ENCODE measurements at regions not wholly inside any gene's neighbourhood (a gene's known extent, or its start where the extent isn't known, plus 50 kb on each side); places are given as distances from the start of the nearest gene placed in this dataset.
"Not testable (repeated sequence)": the region's sequence is repeated elsewhere in the genome, so short reads cannot be mapped to it uniquely, and the experiment has no call there.

DNA sequence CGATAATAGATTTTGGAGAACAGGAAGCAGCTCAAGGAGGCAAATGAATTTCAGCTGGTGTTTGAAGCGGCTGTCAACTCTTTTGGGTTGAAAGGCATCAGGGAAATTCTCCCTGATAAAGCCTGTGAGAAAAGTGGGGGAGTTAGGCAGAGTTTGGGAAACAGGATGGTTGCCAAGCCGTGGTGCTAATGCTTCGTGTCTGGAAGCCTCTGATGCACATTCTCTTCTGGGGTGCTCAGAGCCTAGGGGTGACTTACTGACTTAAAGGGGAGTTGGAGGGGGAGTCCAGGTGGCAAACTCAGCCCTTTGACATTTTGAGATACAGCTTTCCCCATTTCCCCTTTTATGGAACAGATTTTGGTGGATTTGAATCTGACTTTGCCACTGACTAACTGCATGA, 202.5 kb upstream of the CLINT1 start:
- no peak for DNase-seq (ENCODE audit: low read depth)

DNA sequence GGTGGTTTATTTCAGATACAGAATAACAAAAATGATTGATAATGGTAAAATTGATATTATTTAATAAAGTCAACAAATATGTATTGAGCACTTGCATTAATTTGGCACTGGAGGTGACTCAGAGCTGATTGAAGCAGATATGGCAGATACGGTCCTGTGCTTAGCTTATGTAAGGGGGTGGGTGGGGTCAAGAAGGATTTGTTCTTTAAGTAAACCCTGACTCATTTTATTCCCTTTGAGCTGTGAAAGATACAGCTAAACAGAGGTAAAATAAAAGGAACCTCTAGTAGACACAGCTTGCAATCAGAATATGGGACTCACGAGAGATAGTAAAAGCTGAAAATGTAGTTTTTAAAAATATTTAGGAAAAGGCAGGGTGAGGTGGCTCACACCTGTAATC, 201.3 kb upstream of the CLINT1 start:
- DNase-seq (ENCODE audit: low read depth) = no peak

DNA sequence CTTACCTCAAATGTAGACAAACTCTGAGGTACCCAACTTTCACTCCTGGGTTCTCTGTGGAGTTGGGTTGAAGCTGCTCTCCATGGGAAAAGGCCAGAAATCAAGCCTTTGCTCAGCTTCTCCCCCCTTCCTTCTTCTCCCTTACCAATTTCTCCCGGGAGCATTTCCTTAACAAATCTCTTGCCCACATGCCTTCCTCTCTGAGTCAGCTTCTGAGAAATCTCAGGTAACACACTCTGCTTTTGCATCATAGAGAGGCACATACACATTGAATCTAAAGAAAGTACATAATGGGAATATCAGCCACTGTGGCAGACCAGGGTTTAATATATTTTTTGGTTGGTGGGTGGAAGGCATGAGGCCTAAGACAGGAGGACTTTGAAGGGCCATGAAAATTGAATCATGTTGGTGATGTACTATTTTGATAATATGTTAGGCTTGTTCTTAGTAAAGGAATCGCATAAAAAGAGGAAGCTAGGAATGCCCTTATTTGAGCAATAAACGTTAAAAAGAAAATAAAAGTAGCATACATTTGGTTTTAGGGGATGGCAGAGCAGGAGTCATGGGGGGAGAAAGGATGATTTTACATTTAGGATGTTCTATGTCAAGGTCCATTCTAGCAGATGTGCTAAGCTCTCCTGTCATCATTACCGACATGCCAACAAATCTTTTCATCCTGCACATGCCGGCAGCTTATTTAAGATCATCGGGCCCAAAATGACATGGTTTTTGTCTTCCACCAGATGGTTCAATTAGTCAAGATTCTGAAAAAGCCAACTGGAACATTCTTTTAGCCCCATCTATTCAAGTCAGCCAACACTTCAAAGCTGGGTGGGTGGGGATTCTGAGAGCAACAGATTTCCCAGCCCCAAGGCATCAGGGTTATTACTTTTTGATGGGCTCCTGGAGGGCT, 199.5 kb upstream of the CLINT1 start:
- no peak for DNase-seq (ENCODE audit: low read depth)

DNA sequence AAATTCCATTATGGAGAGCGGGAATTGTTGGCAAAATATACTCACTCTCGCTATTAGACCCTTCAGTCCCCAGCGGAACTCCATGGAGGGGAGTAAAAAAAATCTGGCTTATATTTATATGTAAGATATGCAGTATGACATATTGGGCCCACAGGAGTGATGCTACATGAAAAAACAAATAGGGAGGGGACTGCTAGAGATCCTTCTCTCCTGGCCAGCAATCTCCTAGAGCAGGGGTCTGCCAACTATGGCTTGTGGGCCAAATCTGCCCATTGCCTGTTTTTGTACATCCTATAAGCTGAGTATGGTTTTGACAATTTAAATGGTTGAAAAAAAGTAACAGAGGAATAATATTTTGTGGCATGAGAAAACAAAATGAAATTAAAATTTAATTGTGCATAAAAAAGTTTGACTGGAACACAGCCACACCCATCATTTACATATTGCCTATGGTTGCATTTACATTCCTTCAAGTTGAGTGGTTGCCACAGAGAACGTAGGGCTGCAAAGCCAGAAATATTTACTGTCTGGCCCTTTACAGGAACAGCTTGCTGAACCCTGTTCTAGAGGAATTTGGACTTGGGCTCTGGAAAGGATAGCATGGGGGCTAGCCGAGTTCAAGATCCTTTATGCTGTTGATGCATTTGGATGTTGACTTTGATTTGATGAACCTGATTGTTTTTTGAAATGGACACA, 197.3 kb upstream of the CLINT1 start:
- no peak for DNase-seq (ENCODE audit: low read depth)

DNA sequence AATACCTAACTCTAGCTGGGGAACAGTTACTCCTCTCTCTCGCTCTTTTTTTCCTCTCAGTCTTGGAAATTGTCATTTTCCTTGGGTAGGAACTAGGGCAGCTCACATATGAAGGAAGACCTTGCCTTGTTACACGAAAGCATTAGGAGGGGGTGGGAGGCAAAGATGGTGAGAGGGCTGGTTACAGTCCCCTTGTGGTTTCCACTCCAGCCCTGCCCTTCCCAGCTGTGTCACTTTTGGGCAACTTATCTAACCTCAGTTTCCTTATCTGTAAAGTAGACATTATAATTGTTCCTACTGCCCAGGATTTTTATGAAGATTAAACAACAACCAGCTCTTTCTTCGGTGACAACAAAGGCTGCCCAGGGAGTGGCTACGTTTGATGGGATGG, 196.2 kb upstream of the CLINT1 start:
- DNase-seq (ENCODE audit: low read depth) = no peak

DNA sequence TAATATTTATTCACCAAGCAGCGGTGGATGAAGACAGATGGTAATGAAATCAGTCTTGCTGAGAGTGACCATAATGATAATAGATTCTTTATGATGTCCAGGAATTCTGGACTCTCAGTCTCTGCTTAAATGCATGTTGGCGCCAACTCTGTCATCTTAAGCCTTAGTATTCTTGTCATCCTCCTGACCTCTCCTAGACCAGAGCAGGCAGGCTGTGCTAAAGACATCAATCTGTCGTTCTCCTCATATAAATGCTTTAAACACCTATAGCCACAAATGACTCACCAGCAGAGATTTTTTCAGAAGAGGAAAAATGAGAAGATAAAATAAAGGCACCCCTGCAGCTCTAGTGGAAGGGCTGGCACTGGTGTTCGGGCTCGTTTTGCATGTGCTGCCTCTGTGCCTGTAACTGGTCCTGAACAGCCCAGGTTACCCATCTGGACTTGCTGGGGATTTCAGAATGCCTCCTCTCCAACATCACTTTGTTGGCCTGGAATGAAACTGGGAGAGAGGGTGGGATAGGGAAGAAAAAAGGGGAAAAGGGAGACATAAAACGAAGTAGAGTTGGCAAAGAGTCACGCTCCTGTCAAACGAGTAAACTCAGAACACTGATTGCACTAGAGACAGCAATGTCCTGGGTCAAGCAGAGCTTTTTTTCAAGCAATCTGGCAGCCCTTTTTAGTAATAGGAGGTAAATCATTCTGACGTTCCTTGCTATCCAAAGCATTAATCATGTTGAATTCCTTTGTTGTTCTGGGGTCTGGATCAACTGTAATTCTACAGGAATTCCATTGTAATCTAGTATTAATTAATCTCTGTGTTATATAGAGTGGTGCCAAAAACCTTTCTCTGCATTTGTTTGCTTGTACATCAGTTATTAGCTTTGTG, 195.5 kb upstream of the CLINT1 start:
- DNase-seq (ENCODE audit: low read depth) = peak; percentile 51

DNA sequence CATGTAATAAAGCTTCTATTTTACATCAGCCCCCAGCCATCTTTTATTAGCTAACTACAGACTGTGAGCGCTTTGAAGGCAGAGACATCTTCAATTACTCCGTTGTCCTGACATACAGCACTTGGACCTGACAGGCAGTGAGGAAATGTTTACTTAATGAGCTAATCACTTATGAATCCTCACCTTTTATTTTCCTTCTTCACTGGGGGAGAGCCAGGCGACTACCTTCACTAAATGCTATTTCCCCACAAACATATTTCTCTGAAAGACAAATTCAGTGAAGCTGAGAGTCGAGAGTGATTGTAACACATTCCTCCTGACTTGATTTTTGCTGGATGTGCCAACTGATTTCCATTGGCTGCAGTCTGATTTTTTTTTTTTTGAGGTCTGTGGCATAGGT, 192.1 kb upstream of the CLINT1 start:
- DNase-seq (ENCODE audit: low read depth) = no peak

DNA sequence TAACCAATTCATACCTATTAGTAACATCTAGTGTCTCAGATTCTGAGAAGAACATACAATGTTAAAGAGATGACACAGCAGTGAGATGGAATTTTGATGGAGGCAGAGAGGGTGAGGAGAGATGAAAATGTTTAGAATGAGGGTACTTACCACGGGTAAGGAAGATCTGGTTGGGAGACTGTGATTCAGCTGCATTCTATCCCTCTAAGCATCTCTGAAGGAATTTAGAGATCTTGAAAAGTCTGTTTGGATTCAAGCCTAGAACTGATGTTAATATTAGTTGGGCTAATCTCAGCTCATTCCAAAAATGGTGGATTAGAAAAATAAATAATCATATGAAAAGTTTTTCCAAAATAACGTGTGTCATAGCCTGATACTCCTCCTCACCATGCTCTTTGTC, 191.5 kb upstream of the CLINT1 start:
- no peak for DNase-seq (ENCODE audit: low read depth)

DNA sequence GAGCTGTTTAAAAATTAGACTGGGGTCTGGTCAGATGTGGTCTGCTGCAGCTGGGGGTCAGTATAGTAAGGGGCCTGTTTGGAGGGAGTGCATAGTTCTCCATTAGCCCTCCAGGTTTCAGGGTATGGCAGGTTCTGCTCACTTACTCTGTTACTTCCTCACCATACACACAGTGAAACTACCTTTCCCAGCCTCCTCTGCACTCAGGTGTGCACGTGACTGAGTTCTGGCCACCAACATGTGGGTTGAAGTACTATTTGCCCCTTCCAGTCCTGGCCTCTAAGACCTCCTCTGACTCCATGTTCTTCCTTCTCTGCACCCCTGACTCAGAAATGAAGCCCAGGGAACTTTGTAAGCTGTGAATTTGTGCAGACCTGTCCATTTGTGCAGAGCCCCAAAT, 190.5 kb upstream of the CLINT1 start:
- DNase-seq (ENCODE audit: low read depth) = no peak

DNA sequence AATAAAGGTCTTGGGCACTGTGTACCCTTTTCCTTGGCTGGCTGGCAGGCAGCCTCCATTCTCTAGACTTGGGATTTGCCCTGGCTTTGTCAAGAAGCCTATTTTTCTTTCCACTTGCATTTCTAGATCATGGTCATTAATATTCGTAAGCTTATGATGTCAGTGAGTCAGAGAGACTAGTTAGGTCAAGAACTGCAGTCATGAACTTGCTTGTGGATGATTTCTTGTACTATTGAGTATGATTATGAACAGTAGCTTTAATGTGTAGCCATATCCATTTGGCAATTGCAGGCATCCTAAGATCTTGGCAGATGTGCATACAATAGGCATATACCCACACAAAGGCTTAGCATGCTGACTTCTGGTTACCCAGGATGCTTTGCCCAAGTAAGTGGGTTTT, 186.8 kb upstream of the CLINT1 start:
- no peak for DNase-seq (ENCODE audit: low read depth)

DNA sequence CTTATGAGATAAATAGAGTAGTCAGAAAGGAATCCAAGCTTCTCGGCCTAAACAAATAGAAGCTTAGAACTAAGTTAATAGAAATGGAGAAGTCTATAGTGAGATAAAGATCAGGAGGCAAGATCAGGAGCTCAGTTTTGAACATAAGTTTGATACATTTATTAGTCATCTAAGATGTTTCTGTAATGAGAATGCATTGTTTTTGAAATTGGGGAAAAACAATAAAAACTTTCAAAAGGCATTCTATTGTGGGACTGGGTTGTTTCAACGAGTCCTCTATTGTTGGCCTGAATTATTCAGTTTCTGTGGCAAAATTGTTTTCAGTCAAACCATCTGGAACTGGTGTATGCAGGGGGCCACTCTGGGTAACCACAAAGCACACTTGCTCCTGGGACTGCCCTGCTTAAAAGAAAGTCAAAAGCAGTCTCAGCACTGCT, 181.0 kb upstream of the CLINT1 start:
- DNase-seq (ENCODE audit: low read depth) = no peak

DNA sequence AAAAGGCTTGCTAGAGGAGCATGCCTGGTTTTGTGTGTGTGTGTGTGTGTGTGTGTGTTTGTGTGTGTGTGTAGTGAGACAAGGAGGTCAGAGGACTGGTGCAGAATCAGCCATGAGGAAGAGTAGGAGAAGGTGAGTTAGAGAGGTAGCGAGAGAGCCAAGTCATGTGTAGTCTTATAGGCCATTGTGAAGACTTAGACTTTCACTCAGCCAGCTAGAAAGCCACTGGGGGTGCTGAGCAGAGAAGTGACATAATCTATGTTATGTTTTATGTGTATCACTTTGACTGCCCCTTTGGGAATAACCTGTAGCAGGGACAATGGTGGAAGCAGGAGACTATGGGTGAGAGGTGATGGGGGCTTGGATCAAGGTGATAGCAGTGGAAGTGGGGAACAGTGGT, 180.5 kb upstream of the CLINT1 start:
- DNase-seq (ENCODE audit: low read depth) = no peak

DNA sequence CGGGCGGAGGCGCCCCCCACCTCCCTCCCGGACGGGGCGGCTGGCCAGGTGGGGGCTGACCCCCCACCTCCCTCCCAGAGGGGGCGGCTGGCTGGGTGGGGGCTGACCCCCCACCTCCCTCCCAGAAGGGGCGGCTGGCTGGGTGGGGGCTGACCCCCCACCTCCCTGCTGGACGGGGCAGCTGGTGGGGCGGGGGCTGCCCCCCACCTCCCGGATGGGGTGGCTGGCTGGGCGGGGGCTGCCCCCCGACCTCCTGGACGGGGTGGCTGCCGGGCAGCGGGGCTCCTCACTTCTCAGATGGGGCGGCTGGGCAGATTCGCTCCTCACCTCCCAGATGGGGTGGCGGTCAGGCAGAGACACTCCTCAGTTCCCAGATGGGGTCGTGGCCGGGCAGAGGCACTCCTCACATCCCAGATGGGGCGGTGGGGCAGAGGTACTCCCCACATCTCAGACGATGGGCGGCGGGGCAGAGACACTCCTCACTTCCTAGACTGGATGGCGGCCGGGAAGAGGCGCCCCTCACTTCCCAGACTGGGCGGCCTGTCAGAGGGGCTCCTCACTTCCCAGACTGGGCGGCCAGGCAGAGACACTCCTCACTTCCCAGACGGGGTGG, 178.1 kb upstream of the CLINT1 start:
- DNase-seq (ENCODE audit: low read depth) = not testable (repeated sequence)

DNA sequence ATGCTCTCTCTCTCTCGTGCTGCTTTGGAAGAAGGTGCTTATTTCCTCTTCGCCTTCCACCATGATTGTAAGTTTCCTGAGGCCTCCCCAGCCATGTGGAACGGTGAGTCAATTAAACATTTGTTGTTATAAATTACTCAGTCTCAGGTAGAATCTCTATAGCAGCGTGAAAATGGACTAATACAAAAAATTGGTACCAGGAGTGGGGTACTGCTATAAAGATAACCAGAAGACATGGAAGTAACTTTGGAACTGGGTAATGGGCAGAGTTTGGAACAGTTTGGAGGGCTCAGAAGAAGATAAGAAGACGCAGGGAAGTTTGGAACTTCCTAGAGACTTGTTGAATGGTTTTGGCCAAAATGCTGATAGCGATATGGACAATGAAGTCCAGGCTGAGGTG, 175.6 kb upstream of the CLINT1 start:
- not testable (repeated sequence) for DNase-seq (ENCODE audit: low read depth)

DNA sequence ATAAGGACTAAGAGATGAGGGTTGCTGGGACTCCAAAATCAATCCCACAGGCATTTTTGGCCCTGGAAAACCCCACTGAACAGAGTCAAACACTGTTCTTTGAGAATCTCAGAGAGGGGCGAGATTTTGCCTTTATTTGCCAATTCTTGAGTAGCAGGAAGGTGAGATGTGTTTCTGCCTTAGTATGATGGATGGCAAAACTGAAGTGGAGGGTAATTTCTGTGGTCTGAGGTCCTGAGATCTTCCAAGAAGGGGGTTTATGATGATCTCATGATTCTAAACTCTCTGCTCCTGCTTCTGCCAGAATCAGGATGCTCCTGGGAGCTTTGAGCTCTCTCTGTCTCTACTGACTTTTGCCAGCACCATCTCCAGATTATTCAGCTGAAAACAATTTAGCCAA, 174.8 kb upstream of the CLINT1 start:
- no peak for DNase-seq (ENCODE audit: low read depth)

DNA sequence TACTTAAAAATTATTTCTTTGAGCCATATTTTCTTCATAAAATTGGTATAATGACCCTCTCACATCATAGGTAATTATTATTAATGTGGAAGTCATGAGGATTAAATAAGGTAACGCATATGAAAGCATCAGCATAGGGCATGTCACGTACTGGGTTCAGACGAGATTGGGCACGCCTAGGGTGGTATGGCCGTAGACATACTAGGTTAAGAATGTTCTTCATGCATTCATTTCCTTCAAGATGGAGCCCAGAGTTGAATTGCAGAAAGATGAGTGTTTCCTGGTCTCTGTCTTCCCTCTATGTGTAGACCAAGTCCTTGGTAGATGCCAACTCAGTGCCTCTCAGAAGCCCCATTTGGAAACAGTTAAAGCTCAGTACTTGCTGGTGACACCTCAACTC, 174.1 kb upstream of the CLINT1 start:
- no peak for DNase-seq (ENCODE audit: low read depth)

DNA sequence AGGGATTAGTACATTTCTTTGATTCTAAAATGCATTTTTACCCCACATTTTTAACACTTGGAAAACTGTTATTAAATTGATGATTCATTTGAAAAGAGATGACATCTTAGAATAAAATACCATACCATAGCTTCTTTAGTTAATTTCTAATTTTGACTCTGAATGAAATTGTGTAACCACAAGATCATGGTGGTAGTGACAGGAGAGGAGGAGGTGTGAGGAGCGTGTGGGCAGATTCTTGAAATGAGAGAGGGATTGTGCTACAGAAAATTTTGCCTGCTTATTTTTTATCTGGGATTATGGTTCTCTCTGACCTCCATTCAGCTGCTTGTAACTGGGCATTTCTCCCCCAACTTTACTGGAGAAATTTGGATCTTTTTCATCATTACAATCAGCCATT, 173.3 kb upstream of the CLINT1 start:
- no peak for DNase-seq (ENCODE audit: low read depth)

DNA sequence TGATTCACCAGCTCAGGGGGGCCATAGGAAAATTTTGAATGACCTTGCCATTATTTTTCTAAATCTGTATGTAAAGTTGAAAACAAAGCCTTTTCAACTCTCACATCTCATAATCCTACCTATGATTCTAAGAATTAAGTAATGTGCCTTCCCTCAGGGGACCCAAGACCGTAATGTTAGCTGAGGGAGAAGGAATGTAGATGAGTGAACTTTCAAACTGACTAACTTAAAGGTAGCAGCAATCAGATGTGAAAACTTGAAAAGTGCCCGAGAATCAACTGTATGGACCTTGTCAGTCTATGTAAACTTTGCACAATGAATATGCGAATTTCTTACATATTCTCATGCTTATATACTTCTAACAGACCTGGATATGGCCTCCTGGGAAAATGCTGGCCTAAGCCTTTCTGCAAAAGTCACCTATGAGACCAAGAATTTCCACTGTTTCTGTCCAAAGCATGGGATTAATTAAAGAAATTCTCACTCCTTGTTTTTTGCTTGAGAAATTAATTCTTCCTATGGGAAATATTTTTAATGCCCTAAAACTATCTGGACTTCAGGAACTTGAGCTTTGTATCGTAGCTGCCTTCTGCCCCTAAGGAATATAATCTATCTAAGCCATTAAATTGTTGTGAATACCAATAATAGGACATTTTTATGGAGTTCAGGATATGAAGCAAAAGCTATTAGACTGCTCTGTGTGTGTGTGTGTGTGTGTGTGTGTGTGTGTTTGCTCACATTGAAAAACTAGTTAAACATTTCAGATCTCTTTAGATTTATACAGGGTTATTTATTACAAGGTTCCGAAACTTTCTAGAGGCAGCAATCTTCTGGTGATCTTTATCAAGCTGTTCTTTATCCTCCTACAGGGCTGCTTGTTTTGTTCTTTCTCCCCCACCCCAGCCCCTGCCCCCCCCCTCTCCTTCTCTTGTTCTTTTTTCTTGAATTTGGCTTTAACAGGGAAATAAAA, 169.1 kb upstream of the CLINT1 start:
- DNase-seq (ENCODE audit: low read depth) = no peak

DNA sequence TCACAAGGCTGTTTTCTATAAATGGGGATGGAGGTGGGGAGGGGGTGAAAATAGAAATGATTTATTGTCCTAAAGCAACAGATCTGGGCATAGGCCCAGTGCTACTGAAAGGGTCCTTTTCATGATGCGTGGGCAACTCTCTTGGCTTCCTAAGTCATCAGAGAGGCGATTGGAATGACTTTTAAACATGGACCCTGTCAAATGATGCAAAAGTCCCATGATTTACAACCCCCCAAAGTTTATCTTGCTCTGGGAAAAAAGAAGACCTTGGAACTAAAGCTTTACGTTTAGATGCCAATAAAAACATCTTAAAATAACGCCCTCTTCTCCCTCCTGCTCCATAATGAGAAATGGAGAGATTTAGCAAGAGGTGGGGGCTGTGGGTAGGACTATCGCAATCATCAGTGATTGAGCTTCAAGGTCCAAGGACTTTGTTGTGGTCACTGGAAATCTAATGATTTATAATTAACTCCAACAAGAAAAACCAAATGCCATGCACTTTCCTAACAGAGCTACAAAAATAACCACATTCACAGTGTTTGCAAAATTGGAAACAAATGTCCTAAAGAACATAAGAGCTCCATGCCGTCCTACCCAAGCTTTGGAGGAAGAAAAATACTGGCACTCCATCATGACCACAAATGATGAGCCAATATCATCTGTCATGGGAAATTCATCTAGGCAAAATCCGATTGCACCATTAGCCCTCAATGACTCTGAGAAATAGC, 167.5 kb upstream of the CLINT1 start:
- peak; percentile 74 for DNase-seq (ENCODE audit: low read depth)

DNA sequence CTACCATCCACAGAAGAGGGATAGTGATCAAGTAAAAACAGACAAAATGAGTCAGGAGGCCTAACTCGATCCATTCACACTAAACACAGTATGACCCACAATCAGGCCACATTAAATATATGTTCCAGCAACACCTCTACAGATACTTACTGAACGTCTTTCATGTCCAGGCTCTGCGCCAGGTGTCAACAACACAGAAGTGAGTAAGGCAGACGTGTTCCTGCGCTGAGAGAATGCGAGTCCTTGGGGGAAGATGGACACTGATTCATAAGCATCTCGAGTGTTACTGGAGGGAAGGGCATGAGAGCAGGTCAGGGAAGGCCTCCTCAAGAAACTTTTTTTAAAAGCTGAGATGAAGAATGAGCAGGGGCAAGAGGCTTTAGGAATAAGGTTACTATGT, 164.3 kb upstream of the CLINT1 start:
- no peak for DNase-seq (ENCODE audit: low read depth)
